T-helper 2 cell treated with Interferon-gamma antibody and Interleukin-4, amounts not matched to agents 5 μg/mL and 100 μg/mL, for 36 hours (primary cell): ENCODE measurements at regions not wholly inside any gene's neighbourhood (a gene's known extent, or its start where the extent isn't known, plus 50 kb on each side); places are given as distances from the start of the nearest gene placed in this dataset.

ENCODE experiments used
- DNase-seq: peaks from one replicate; pipeline ENCODE4 v3.0.0; 2021; ENCODE audit warnings: low spot score
- H3K27ac Mint-ChIP-seq: one replicate; pipeline ENCODE4 v1.8.0; 2021; ENCODE audit warnings: mild to moderate bottlenecking, mixed read lengths
- H3K27me3 Mint-ChIP-seq: one replicate; pipeline ENCODE4 v1.8.0; 2021; ENCODE audit warnings: low read depth, mixed read lengths
- H3K36me3 Mint-ChIP-seq: one replicate; pipeline ENCODE4 v1.8.0; 2021; ENCODE audit warnings: low read depth, mixed read lengths
- H3K4me1 Mint-ChIP-seq: one replicate; pipeline ENCODE4 v1.8.0; 2021; ENCODE audit warnings: low read depth, mixed read lengths
- H3K4me3 Mint-ChIP-seq: one replicate; pipeline ENCODE4 v1.8.0; 2022; ENCODE audit warnings: mild to moderate bottlenecking, moderate library complexity, mixed read lengths
- H3K9me3 Mint-ChIP-seq: one replicate; pipeline ENCODE4 v1.8.0; 2021; ENCODE audit warnings: mixed read lengths

- no peaks in the 10 kb centered on the region for H3K27me3 Mint-ChIP-seq
- H3K27ac Mint-ChIP-seq = no peak overlapping the region
- peaks cover 7% of the 10 kb centered on the region for H3K9me3 Mint-ChIP-seq
- no peak overlapping the region for H3K4me3 Mint-ChIP-seq
- H3K36me3 Mint-ChIP-seq = no peaks in the 10 kb centered on the region
- no peak for DNase-seq
- H3K4me1 Mint-ChIP-seq = no peaks in the 10 kb centered on the region
Measured at GRCh38 chr12:115267464-115267863, 583.5 kb upstream of the TBX3 start.

- DNase-seq = no peak
- Mint-ChIP-seq H3K4me3 (no peak overlapping the region), H3K27me3 (no peaks in the 10 kb centered on the region), H3K27ac (no peak overlapping the region), H3K36me3 (no peaks in the 10 kb centered on the region), H3K4me1 (no peaks in the 10 kb centered on the region), H3K9me3 (peaks cover 7% of the 10 kb centered on the region)
Measured at GRCh38 chr12:115264605-115265004, 580.6 kb upstream of the TBX3 start.

GRCh38 chr12:115261691-115262398 lies 577.9 kb upstream of the TBX3 start:
- H3K9me3 Mint-ChIP-seq = peaks cover 10% of the 10 kb centered on the region
- H3K36me3 Mint-ChIP-seq = no peaks in the 10 kb centered on the region
- no peak overlapping the region for H3K4me3 Mint-ChIP-seq
- no peak for DNase-seq
- H3K27ac Mint-ChIP-seq = no peak overlapping the region
- H3K27me3 Mint-ChIP-seq = no peaks in the 10 kb centered on the region
- H3K4me1 Mint-ChIP-seq = no peaks in the 10 kb centered on the region

DNA sequence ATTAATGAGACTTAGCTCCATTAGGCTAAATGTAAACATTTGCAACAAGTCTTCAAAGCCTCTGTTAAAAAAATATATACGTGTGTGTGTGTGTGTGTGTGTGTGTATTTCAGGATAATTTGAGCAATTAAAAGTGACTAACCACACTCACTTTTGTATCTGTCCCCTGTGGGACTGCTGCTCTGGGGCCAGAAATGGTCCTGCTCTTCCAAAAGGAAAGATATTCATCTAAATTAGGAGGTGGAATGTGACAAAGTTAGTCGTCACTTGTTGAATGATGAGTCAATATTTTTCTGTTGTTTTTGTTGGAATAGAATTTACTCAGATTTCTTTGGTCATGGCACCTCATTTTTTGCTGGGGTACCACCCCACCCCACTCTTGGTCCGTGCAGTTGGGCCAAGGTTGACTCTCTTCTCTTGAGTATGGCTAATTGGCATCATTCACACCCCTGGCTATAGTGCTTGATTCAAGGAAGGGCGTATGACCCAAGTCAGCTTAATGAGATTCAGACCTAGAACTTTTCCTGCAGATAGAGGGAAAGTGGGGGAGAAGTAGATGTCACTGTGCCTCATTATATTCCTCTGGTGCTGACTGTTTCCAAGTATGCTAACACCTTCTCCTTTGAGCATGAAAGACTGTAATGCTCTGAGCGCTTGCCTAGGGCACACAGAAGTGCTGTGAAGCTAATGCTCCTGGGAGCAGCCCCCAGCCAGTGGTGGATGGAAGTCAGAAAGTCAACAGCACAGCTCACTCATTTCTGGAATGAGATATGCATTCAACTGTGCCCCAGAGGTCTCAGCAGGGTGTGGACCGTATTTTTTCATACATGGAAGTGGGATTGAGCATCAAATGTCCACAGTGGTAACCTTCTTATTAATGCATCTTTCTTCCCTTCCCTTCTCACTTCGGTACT lies 577.0 kb upstream of the TBX3 start:
- Mint-ChIP-seq H3K27me3 (no peaks in the 10 kb centered on the region), H3K27ac (no peak overlapping the region), H3K4me3 (no peak overlapping the region), H3K9me3 (peaks cover 7% of the 10 kb centered on the region), H3K4me1 (no peaks in the 10 kb centered on the region), H3K36me3 (no peaks in the 10 kb centered on the region)
- no peak for DNase-seq

- Mint-ChIP-seq H3K4me3 (no peak overlapping the region), H3K4me1 (no peaks in the 10 kb centered on the region), H3K27ac (no peak overlapping the region), H3K9me3 (peaks cover 7% of the 10 kb centered on the region), H3K27me3 (no peaks in the 10 kb centered on the region), H3K36me3 (no peaks in the 10 kb centered on the region)
- no peak for DNase-seq
Measured at GRCh38 chr12:115259968-115260747, 576.2 kb upstream of the TBX3 start.

DNA sequence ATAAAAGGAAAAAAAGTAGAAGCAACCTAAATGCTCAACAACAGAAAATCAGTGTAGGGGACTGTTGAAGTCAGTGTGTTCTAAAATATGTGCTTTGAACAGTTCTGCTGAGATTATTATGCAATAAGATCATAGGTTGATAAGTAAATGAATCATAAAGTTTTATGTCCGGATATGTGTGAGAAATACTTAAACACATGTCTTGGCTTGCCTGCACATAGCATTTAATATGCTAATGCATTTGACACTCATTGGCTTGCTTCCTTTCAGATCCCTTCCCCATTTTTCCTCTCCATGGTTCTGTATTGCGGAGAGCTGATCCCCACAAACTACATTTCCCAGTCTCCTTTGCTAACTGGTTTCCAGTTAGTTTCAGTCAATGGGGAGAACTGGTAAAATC lies 573.8 kb upstream of the TBX3 start:
- H3K9me3 Mint-ChIP-seq = peaks cover 7% of the 10 kb centered on the region
- no peak for DNase-seq
- no peak overlapping the region for H3K4me3 Mint-ChIP-seq

GRCh38 chr12:115255962-115256361 lies 572.0 kb upstream of the TBX3 start:
- H3K4me3 Mint-ChIP-seq = no peak overlapping the region
- peaks cover 7% of the 10 kb centered on the region for H3K9me3 Mint-ChIP-seq
- H3K36me3 Mint-ChIP-seq = no peaks in the 10 kb centered on the region
- no peaks in the 10 kb centered on the region for H3K4me1 Mint-ChIP-seq
- DNase-seq = no peak
- no peak overlapping the region for H3K27ac Mint-ChIP-seq
- H3K27me3 Mint-ChIP-seq = no peaks in the 10 kb centered on the region

More for the DNA sequence above, 573.8 kb upstream of the TBX3 start:
- H3K36me3 Mint-ChIP-seq = no peaks in the 10 kb centered on the region
- H3K4me1 Mint-ChIP-seq = no peaks in the 10 kb centered on the region
- no peaks in the 10 kb centered on the region for H3K27me3 Mint-ChIP-seq
- no peak overlapping the region for H3K27ac Mint-ChIP-seq

DNA sequence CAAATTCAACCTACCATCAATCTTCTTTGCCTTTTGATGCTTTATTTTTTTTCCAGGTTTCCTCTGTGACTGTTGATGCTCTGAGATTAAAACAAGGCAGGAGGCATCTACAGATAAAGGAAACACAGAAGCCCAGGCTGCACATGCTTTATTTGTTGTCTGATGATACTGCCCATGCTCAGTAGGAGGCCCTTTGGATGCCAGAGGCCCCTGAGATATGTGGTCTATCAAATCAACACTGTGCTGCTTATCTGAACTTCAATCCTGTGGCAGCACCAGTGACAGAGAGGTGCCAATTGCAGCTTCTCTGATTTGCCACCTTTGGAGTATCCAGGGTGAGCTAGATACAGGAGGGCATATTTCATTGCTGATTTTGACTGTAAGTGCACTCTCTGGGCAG lies 571.3 kb upstream of the TBX3 start:
- DNase-seq = no peak
- H3K4me3 Mint-ChIP-seq = no peak overlapping the region
- H3K36me3 Mint-ChIP-seq = no peaks in the 10 kb centered on the region
- no peak overlapping the region for H3K27ac Mint-ChIP-seq
- peaks cover 7% of the 10 kb centered on the region for H3K9me3 Mint-ChIP-seq
- no peaks in the 10 kb centered on the region for H3K4me1 Mint-ChIP-seq
- no peaks in the 10 kb centered on the region for H3K27me3 Mint-ChIP-seq

GRCh38 chr12:115253049-115253448 lies 569.1 kb upstream of the TBX3 start:
- Mint-ChIP-seq H3K36me3 (no peaks in the 10 kb centered on the region), H3K4me1 (no peaks in the 10 kb centered on the region), H3K27me3 (no peaks in the 10 kb centered on the region), H3K27ac (no peak overlapping the region), H3K4me3 (no peak overlapping the region), H3K9me3 (peaks cover 11% of the 10 kb centered on the region)
- DNase-seq = no peak

DNA sequence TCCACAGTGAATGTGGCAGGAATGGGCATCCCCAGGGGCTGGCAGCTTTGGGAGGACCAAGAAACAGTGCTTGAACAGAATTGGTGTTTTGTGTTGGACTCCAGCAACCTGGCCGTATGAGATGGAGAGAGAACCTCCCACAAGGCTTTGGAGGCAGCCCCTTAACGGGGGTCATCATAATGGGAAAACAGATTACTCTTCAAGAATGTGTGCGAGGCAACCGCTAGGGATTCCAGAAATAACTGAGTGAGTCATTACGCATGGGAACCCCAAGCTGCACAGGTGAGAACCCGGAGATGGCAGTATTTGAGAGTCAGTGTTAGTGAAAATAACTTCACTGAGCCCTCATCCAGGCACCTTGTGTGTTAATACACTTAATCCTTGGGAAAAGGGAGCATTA lies 567.8 kb upstream of the TBX3 start:
- H3K4me3 Mint-ChIP-seq = no peak overlapping the region
- H3K4me1 Mint-ChIP-seq = no peaks in the 10 kb centered on the region
- no peak for DNase-seq
- no peaks in the 10 kb centered on the region for H3K36me3 Mint-ChIP-seq
- H3K27ac Mint-ChIP-seq = no peak overlapping the region
- H3K27me3 Mint-ChIP-seq = no peaks in the 10 kb centered on the region
- peaks cover 4% of the 10 kb centered on the region for H3K9me3 Mint-ChIP-seq

DNA sequence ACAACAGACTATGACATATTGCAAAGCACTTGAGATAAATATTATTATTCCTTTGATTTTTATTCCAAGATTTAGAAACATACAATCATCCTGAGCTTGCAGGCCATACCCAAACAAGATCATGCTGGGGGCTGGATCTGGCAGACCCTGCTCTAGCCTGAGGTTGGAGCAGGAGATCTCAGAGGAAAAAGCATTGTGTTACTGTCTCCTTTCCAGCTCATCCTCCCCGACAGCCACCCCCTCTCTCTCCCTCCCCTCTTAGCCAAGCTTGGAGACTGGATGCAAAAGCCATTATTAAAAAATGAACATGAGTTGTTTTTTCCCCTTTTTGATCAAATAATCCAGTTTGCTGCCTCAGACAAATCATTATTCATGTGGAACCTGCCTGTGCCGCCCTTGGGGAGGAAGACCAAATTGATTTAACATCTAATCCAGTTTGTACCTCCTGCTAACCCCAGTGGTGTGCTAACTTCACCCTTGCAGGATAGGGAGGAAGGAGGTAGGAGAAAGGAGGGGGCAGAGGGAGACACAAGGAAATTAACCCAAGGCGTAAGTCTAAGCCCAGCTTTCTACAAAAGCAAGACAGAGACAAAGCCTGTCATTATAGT lies 565.8 kb upstream of the TBX3 start:
- no peaks in the 10 kb centered on the region for H3K36me3 Mint-ChIP-seq
- no peaks in the 10 kb centered on the region for H3K4me1 Mint-ChIP-seq
- no peaks in the 10 kb centered on the region for H3K27me3 Mint-ChIP-seq
- peaks cover 4% of the 10 kb centered on the region for H3K9me3 Mint-ChIP-seq
- no peak for DNase-seq
- H3K4me3 Mint-ChIP-seq = no peak overlapping the region
- no peak overlapping the region for H3K27ac Mint-ChIP-seq

DNA sequence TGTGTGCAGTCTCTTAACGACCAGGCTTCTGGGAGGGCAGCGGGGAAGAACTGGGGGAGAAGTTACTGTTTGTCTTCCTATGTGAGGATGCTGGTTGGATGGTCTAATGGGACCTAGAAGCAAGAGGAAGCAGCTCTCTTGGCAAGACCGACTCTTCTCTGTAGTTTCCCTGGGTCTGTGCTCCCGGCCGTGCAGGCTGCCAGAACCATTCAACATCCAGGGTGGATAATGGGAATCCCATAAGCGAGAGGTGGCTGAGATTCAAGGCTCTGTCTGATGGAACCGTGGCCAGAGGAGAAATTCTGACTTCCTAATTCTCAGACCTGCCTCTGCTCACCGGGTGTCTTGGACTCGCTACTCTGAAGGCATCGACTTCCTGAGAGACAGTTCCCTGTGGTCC lies 561.0 kb upstream of the TBX3 start:
- Mint-ChIP-seq H3K27ac (no peak overlapping the region), H3K4me1 (no peaks in the 10 kb centered on the region), H3K4me3 (no peak overlapping the region), H3K27me3 (no peaks in the 10 kb centered on the region), H3K36me3 (no peaks in the 10 kb centered on the region), H3K9me3 (peaks cover 9% of the 10 kb centered on the region)
- no peak for DNase-seq

DNA sequence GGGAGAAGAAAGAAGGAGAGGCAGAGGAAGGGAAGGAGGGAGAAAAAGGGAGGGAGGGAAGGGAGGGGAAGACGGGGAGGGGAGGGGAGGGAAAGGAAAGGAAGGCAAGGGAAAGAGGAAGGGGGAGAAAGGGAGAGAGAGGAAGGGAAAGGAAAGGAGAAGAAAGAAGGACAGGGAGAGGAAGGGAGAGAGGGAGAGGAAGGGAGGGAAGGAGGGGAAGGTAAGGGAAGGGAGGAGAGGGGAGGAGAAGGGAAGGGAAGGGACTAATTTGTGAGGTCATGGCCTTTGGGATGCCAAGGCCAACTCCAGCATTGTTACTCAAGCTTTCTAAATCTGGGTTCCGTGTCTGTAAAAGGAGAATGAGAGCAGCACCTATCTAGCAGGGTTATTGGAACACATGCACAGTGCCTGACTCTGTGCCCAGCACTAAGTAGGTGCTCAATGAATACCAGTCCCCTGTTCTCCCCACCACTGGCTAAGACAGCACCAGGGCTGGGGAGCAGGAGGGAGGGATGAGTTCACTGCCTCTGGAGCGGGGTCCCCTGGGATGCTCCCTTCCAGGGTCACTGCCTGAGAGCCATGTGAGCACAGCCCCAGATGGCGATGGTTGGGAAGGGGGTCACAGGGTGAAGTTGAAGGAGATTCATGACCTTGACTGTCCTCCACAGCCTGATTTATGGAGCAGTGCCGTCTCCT lies 560.1 kb upstream of the TBX3 start:
- peaks cover 9% of the 10 kb centered on the region for H3K9me3 Mint-ChIP-seq
- H3K27ac Mint-ChIP-seq = no peak overlapping the region
- no peak overlapping the region for H3K4me3 Mint-ChIP-seq
- H3K27me3 Mint-ChIP-seq = no peaks in the 10 kb centered on the region
- H3K36me3 Mint-ChIP-seq = no peaks in the 10 kb centered on the region
- no peak for DNase-seq
- no peaks in the 10 kb centered on the region for H3K4me1 Mint-ChIP-seq
